ENCODE measurements at regions not wholly inside any gene's neighbourhood (a gene's known extent, or its start where the extent isn't known, plus 50 kb on each side); places are given as distances from the start of the nearest gene placed in this dataset.

GRCh38 chr14:43939836-43940235 lies 567.2 kb downstream of the FSCB start:
- TF ChIP-seq CTCF (IDR thresholded peaks at IDR 0.05 in 8 of 11, conservative IDR thresholded peaks at IDR 0.05 in 3 of 11) (no peak), POLR2A (IDR thresholded peaks at IDR 0.05) (no peak), POLR2AphosphoS5 (IDR thresholded peaks at IDR 0.05) (no peak)

Measured in spleen (tissue), 7 donors.